ENCODE measurements at regions not wholly inside any gene's neighbourhood (a gene's known extent, or its start where the extent isn't known, plus 50 kb on each side); places are given as distances from the start of the nearest gene placed in this dataset.

DNA sequence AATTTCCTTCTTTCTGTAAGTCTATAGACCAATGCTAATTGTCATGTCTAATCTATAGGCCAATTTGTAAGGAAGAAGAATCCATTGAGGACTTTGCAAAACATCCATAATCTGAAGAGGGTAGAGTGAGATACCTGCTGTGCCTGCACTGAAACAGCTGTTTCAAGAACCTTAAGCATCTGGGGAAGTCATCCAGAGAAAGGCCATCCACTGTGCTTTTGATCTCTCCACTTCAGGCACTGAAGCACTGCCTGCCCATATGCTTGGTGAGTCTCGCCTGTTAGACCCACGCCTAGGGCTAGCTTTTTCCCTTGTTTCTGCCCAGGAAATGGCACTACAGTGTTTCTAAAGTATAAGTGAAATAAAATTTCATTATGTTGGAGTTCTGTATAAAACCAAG is 921.8 kb upstream of the EPHA7 start:
- no peak for TF ChIP-seq CTCF (IDR thresholded peaks at IDR 0.05)
- no peak for TF ChIP-seq POLR2A (IDR thresholded peaks at IDR 0.05)
